ENCODE measurements at regions not wholly inside any gene's neighbourhood (a gene's known extent, or its start where the extent isn't known, plus 50 kb on each side); places are given as distances from the start of the nearest gene placed in this dataset.

DNA sequence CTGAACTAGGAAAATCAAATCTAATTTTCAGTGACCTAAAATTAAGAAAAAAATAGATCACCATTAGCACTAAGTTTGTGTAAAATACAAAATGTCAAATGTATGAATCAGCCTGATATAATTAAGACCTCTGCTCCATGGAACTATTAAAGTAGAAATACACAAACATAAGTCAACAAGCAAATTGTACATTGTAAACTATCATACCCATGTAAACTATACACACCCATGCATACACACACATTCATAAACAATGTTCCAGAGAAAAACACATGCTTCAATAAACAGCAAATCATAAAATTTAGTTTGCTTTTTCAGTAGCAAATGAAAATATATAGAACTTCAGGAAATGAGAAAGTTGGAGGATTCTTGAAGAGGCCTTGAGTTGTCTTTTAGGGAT is 199.7 kb upstream of the VSTM2A start:
- TF ChIP-seq SREBF1 (IDR thresholded peaks at IDR 0.05; ENCODE audit: borderline replicate concordance, low read depth, low read length): no peak
- TF ChIP-seq, protein P1, sequence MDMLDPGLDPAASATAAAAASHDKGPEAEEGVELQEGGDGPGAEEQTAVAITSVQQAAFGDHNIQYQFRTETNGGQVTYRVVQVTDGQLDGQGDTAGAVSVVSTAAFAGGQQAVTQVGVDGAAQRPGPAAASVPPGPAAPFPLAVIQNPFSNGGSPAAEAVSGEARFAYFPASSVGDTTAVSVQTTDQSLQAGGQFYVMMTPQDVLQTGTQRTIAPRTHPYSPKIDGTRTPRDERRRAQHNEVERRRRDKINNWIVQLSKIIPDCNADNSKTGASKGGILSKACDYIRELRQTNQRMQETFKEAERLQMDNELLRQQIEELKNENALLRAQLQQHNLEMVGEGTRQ (CRISPR knock-in tag; IDR thresholded peaks at IDR 0.05): no peak
- TF ChIP-seq, protein P2, sequence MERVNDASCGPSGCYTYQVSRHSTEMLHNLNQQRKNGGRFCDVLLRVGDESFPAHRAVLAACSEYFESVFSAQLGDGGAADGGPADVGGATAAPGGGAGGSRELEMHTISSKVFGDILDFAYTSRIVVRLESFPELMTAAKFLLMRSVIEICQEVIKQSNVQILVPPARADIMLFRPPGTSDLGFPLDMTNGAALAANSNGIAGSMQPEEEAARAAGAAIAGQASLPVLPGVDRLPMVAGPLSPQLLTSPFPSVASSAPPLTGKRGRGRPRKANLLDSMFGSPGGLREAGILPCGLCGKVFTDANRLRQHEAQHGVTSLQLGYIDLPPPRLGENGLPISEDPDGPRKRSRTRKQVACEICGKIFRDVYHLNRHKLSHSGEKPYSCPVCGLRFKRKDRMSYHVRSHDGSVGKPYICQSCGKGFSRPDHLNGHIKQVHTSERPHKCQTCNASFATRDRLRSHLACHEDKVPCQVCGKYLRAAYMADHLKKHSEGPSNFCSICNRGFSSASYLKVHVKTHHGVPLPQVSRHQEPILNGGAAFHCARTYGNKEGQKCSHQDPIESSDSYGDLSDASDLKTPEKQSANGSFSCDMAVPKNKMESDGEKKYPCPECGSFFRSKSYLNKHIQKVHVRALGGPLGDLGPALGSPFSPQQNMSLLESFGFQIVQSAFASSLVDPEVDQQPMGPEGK (CRISPR knock-in tag; IDR thresholded peaks at IDR 0.05; ENCODE audit: borderline replicate concordance): no peak
- no peak for TF ChIP-seq POLR3A (IDR thresholded peaks at IDR 0.05; ENCODE audit: borderline replicate concordance, extremely low read depth, insufficient read depth, insufficient read length)
